CD4-positive, alpha-beta T cell (primary cell): ENCODE measurements at regions not wholly inside any gene's neighbourhood (a gene's known extent, or its start where the extent isn't known, plus 50 kb on each side); places are given as distances from the start of the nearest gene placed in this dataset.

Source experiments
- ATAC-seq: fragments of 200-7000 bp; cut with Tn5 transposase; one replicate; pipeline ENCODE4 v1.10.0; 2022; ENCODE audit warnings: mild to moderate bottlenecking; ENCODE audit not compliant: poor library complexity
- CTCF ChIA-PET: fragments of 350-600 bp; sonication (Branson Sonifier 250); formaldehyde crosslinking; loops from one replicate; lab custom pipeline; 2021; ENCODE audit warnings: antibody characterized with exemption, inconsistent platforms; lab: Charles Lee
- POLR2A ChIA-PET: fragments of 350-600 bp; sonication (Branson Sonifier 250); formaldehyde crosslinking; loops from one replicate; lab custom pipeline; 2021; ENCODE audit warnings: antibody characterized with exemption, inconsistent platforms; lab: Charles Lee
- DNase-seq, 14 experiments: peaks; one replicate each; pipeline ENCODE4 v3.0.0-alpha.2; 2013 to 2020; ENCODE audit warnings: mixed read lengths in 2 of 14
- H3K27ac ChIP-seq, 2 donors: one replicate each; pipeline versions ENCODE4 v1.5.1 to v1.7.0; 2013; ENCODE audit warnings: low read length in 2 of 2, low read depth in 1 of 2, mild to moderate bottlenecking in 1 of 2
- H3K27me3 ChIP-seq, 2 experiments: 1 replicate in 1 of 2; 2 replicates in 1 of 2; pipeline versions ENCODE4 v1.6.1 to v1.7.0; 2013; ENCODE audit warnings: low read length in 2 of 2, control low read depth in 1 of 2, mild to moderate bottlenecking in 1 of 2, moderate library complexity in 1 of 2; ENCODE audit not compliant: insufficient read depth in 2 of 2, control insufficient read depth in 1 of 2
- H3K36me3 ChIP-seq: one replicate; pipeline ENCODE4 v1.6.1; 2013; ENCODE audit warnings: low read length, control low read depth; ENCODE audit not compliant: insufficient read depth
- H3K4me1 ChIP-seq: one replicate; pipeline ENCODE4 v1.6.1; 2013; ENCODE audit warnings: low read length, control low read depth; ENCODE audit not compliant: insufficient read depth
- H3K4me3 ChIP-seq: one replicate; pipeline ENCODE4 v1.5.1; 2013; ENCODE audit warnings: mild to moderate bottlenecking, low read length, moderate library complexity
- H3K9me3 ChIP-seq, 2 experiments: 1 replicate in 1 of 2; 2 replicates in 1 of 2; pipeline versions ENCODE4 v1.6.1 to v1.7.0; 2013; ENCODE audit warnings: low read length in 2 of 2, mild to moderate bottlenecking in 2 of 2, control low read depth in 1 of 2, moderate library complexity in 1 of 2; ENCODE audit not compliant: control insufficient read depth in 1 of 2, insufficient read depth in 1 of 2
- H3K27ac Mint-ChIP-seq: one replicate; pipeline ENCODE4 v1.8.0; 2020; ENCODE audit warnings: mixed read lengths
- H3K27me3 Mint-ChIP-seq: one replicate; pipeline ENCODE4 v1.8.0; 2021; ENCODE audit warnings: mixed read lengths
- H3K36me3 Mint-ChIP-seq: one replicate; pipeline ENCODE4 v1.8.0; 2021; ENCODE audit warnings: low read depth, mixed read lengths
- H3K4me1 Mint-ChIP-seq: one replicate; pipeline ENCODE4 v1.8.0; 2021; ENCODE audit warnings: low read depth, mixed read lengths
- H3K4me3 Mint-ChIP-seq: one replicate; pipeline ENCODE4 v1.8.0; 2020; ENCODE audit warnings: mild to moderate bottlenecking, mixed read lengths
- H3K9me3 Mint-ChIP-seq: one replicate; pipeline ENCODE4 v1.8.0; 2020; ENCODE audit warnings: mixed read lengths
- intact Hi-C, 2 experiments: fragments of 100-400 bp; cut with DNase I in 1 of 2; cut with micrococcal nuclease in 1 of 2; formaldehyde crosslinking; loops; one replicate each; pipeline versions ENCODE4 v1.15.1 to v1.9.0; 2023 to 2025; cut with DNase I, micrococcal nuclease
- TF ChIP-seq, protein P1 (sequence below): fragments of 200-600 bp; IDR thresholded peaks from one replicate; pipeline ENCODE4 v1.8.0; 2022; ENCODE audit warnings: antibody characterized with exemption, mild to moderate bottlenecking

GRCh38 chr4:152265149-152265621 lies 270.7 kb downstream of the FBXW7 start:
- POLR2A ChIA-PET, result interaction anchor here (0.6 to 1.1 kb wide), 3 partner anchors 10 to 268 kb away, joined by 3 read pairs; no protein-coding TSS in a partner anchor
- Histone ChIP-seq H3K36me3 (no peaks in the 10 kb centered on the region), H3K4me1 (no peaks in the 10 kb centered on the region), H3K9me3 (no peaks in the 10 kb centered on the region), H3K27ac (no peak overlapping the region), H3K4me3 (no peak overlapping the region), H3K27me3 (no peaks in the 10 kb centered on the region)
- Mint-ChIP-seq H3K27me3 (no peaks in the 10 kb centered on the region), H3K4me3 (no peak overlapping the region), H3K9me3 (peaks cover 2% of the 10 kb centered on the region), H3K4me1 (peaks cover 6% of the 10 kb centered on the region), H3K27ac (no peak overlapping the region), H3K36me3 (no peaks in the 10 kb centered on the region)
- DNase-seq (no peak), ATAC-seq (no peak)
- CTCF ChIA-PET, result no interaction called here
- TF ChIP-seq, protein P1, sequence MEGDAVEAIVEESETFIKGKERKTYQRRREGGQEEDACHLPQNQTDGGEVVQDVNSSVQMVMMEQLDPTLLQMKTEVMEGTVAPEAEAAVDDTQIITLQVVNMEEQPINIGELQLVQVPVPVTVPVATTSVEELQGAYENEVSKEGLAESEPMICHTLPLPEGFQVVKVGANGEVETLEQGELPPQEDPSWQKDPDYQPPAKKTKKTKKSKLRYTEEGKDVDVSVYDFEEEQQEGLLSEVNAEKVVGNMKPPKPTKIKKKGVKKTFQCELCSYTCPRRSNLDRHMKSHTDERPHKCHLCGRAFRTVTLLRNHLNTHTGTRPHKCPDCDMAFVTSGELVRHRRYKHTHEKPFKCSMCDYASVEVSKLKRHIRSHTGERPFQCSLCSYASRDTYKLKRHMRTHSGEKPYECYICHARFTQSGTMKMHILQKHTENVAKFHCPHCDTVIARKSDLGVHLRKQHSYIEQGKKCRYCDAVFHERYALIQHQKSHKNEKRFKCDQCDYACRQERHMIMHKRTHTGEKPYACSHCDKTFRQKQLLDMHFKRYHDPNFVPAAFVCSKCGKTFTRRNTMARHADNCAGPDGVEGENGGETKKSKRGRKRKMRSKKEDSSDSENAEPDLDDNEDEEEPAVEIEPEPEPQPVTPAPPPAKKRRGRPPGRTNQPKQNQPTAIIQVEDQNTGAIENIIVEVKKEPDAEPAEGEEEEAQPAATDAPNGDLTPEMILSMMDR, result no peak
- intact Hi-C loops, result no loop called here

- no peak overlapping the region for H3K27ac Mint-ChIP-seq
- CTCF ChIA-PET, result no interaction called here
These were observed 271.8 kb downstream of the FBXW7 start for GRCh38 chr4:152264106-152264505.

DNA sequence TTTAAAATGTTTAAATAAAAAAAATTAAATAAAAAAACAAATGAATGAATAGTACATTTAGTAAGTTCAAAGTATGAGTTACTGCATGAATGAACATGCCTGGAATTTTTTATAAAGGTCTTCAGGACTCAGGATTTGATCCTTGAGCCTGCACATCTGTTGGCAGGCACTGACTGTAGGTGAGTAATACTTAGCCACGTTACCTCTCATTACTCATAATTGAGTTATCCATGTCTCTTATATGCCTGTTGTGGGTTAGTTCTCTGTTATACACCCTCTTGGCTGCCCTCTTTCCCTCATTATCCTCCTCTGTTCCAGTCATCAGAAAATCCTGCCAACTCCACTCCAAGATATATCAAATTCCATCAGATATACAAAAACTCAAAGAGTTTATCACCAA lies 276.0 kb downstream of the FBXW7 start:
- H3K27me3 Mint-ChIP-seq, result no peaks in the 10 kb centered on the region
- H3K36me3 Mint-ChIP-seq, result no peaks in the 10 kb centered on the region
- Histone ChIP-seq H3K27ac (no peak overlapping the region), H3K4me1 (peaks cover 41% of the 10 kb centered on the region), H3K4me3 (no peak overlapping the region), H3K27me3 (no peaks in the 10 kb centered on the region), H3K9me3 (no peaks in the 10 kb centered on the region), H3K36me3 (no peaks in the 10 kb centered on the region)
- TF ChIP-seq, protein P1, result no peak
- CTCF ChIA-PET, result no interaction called here
- H3K9me3 Mint-ChIP-seq, result peaks cover 3% of the 10 kb centered on the region
- DNase-seq, result no peak
- ATAC-seq, result no peak
- POLR2A ChIA-PET, result no interaction called here
- H3K4me1 Mint-ChIP-seq, result no peaks in the 10 kb centered on the region
- peak overlapping the region; percentile 61 for H3K27ac Mint-ChIP-seq
- intact Hi-C loops, result loop anchor here in 1 of 2 experiments (10.0 kb wide), 1 partner anchor 155 kb away; no protein-coding TSS in a partner anchor
- H3K4me3 Mint-ChIP-seq, result no peak overlapping the region

More at GRCh38 chr4:152264106-152264505, 271.8 kb downstream of the FBXW7 start:
- Histone ChIP-seq H3K9me3 (no peaks in the 10 kb centered on the region), H3K4me1 (peaks cover 3% of the 10 kb centered on the region), H3K4me3 (no peak overlapping the region), H3K36me3 (no peaks in the 10 kb centered on the region), H3K27ac (no peak overlapping the region), H3K27me3 (no peaks in the 10 kb centered on the region)
- Mint-ChIP-seq H3K4me1 (peaks cover 6% of the 10 kb centered on the region), H3K4me3 (no peak overlapping the region), H3K27me3 (no peaks in the 10 kb centered on the region), H3K36me3 (no peaks in the 10 kb centered on the region), H3K9me3 (peaks cover 3% of the 10 kb centered on the region)
- intact Hi-C loops, result no loop called here
- DNase-seq (no peak), ATAC-seq (no peak)
- POLR2A ChIA-PET, result interaction anchor here (1.1 to 1.4 kb wide), 2 partner anchors 17 to 25 kb away, joined by 3 read pairs; no protein-coding TSS in a partner anchor
- TF ChIP-seq, protein P1, result no peak
